GM06990 (cell line): ENCODE measurements at regions not wholly inside any gene's neighbourhood (a gene's known extent, or its start where the extent isn't known, plus 50 kb on each side); places are given as distances from the start of the nearest gene placed in this dataset.

Experiments
- DNase-seq: peaks from one replicate; pipeline ENCODE4 v3.0.0-alpha.2; 2011; ENCODE audit not compliant: insufficient read length; ENCODE audit errors: extremely low read depth
- H3K27me3 ChIP-seq: replicated peaks from 2 replicates; pipeline ENCODE4 v1.6.0; 2011; ENCODE audit warnings: low read length; ENCODE audit not compliant: control insufficient read depth, insufficient read depth
- H3K36me3 ChIP-seq: 2 replicates; pipeline ENCODE4 v1.5.1; 2011; ENCODE audit warnings: low read length; ENCODE audit not compliant: control insufficient read depth, insufficient read depth
- H3K4me3 ChIP-seq: replicated peaks from 2 replicates; pipeline ENCODE4 v1.5.1; 2011; ENCODE audit warnings: low read depth, mild to moderate bottlenecking, control low read depth, low read length
- CTCF ChIP-seq: IDR thresholded peaks from 2 replicates; pipeline ENCODE4 v1.5.1; 2011; ENCODE audit warnings: low read length, control low read depth, mild to moderate bottlenecking, inconsistent platforms; ENCODE audit not compliant: insufficient read depth, poor library complexity, severe bottlenecking

GRCh38 chr2:143870696-143871095 is 649.2 kb downstream of the ZEB2 start:
- TF ChIP-seq CTCF = no peak

GRCh38 chr2:143856978-143857377 is 662.9 kb downstream of the ZEB2 start:
- Histone ChIP-seq H3K36me3 (no peaks in the 10 kb centered on the region), H3K27me3 (no peaks in the 10 kb centered on the region), H3K4me3 (no peak overlapping the region)
- no peak for TF ChIP-seq CTCF
- no peak for DNase-seq

More at GRCh38 chr2:143870696-143871095, 649.2 kb downstream of the ZEB2 start:
- DNase-seq = no peak
- Histone ChIP-seq H3K4me3 (no peak overlapping the region), H3K36me3 (no peaks in the 10 kb centered on the region), H3K27me3 (no peaks in the 10 kb centered on the region)

- H3K36me3 ChIP-seq = no peaks in the 10 kb centered on the region
- no peak for TF ChIP-seq CTCF
Measured at GRCh38 chr2:143852759-143853158, 667.2 kb downstream of the ZEB2 start.

GRCh38 chr2:143850084-143850483 is 669.8 kb downstream of the ZEB2 start:
- Histone ChIP-seq H3K4me3 (no peak overlapping the region), H3K27me3 (no peaks in the 10 kb centered on the region), H3K36me3 (no peaks in the 10 kb centered on the region)
- DNase-seq = no peak
- TF ChIP-seq CTCF = no peak

More at GRCh38 chr2:143852759-143853158, 667.2 kb downstream of the ZEB2 start:
- Histone ChIP-seq H3K27me3 (no peaks in the 10 kb centered on the region), H3K4me3 (no peak overlapping the region)
- no peak for DNase-seq

GRCh38 chr2:143847257-143847656 is 672.7 kb downstream of the ZEB2 start:
- no peaks in the 10 kb centered on the region for H3K36me3 ChIP-seq

More at GRCh38 chr2:143847257-143847656, 672.7 kb downstream of the ZEB2 start:
- TF ChIP-seq CTCF = no peak
- no peaks in the 10 kb centered on the region for H3K27me3 ChIP-seq
- DNase-seq = no peak
- H3K4me3 ChIP-seq = no peak overlapping the region
